ENCODE measurements at regions not wholly inside any gene's neighbourhood (a gene's known extent, or its start where the extent isn't known, plus 50 kb on each side); places are given as distances from the start of the nearest gene placed in this dataset.

- H3K4me3 ChIP-seq (ENCODE audit: control extremely low read depth in 1 of 5, extremely low read depth in 1 of 5, insufficient read depth in 1 of 5, low read depth in 2 of 5, low read length in 4 of 5): no peak overlapping the region
- no peak overlapping the region for H3K9ac ChIP-seq (ENCODE audit: low read length)
- peaks cover 0 to 2% (median 0%) of the 10 kb centered on the region in 3 donors for H3K9me3 ChIP-seq (ENCODE audit: control extremely low read depth in 1 of 3, control insufficient read depth in 2 of 3, insufficient read depth in 1 of 3, low read length in 2 of 3)
- no peak overlapping the region for H3K4me2 ChIP-seq (replicated peaks; ENCODE audit: low read depth, low read length, poor library complexity, severe bottlenecking)
- peaks cover 0 to 3% (median 0%) of the 10 kb centered on the region in 4 experiments for H3K27me3 ChIP-seq (replicated peaks in 1 of 4; ENCODE audit: control extremely low read depth in 1 of 4, control insufficient read depth in 3 of 4, insufficient read depth in 4 of 4, low read length in 3 of 4)
- Mint-ChIP-seq H3K4me1 (no peaks in the 10 kb centered on the region), H3K27ac (no peak overlapping the region), H3K4me3 (no peak overlapping the region), H3K9me3 (ENCODE audit: insufficient read depth) (no peaks in the 10 kb centered on the region), H3K27me3 (peaks cover 10% of the 10 kb centered on the region)
- H3K4me1 ChIP-seq (ENCODE audit: control insufficient read depth in 2 of 2, insufficient read depth in 2 of 2, low read length in 2 of 2): no peaks in the 10 kb centered on the region
- no peaks in the 10 kb centered on the region for H3K79me2 ChIP-seq (ENCODE audit: control insufficient read depth, insufficient read depth, low read length)
- TF ChIP-seq, protein P1, sequence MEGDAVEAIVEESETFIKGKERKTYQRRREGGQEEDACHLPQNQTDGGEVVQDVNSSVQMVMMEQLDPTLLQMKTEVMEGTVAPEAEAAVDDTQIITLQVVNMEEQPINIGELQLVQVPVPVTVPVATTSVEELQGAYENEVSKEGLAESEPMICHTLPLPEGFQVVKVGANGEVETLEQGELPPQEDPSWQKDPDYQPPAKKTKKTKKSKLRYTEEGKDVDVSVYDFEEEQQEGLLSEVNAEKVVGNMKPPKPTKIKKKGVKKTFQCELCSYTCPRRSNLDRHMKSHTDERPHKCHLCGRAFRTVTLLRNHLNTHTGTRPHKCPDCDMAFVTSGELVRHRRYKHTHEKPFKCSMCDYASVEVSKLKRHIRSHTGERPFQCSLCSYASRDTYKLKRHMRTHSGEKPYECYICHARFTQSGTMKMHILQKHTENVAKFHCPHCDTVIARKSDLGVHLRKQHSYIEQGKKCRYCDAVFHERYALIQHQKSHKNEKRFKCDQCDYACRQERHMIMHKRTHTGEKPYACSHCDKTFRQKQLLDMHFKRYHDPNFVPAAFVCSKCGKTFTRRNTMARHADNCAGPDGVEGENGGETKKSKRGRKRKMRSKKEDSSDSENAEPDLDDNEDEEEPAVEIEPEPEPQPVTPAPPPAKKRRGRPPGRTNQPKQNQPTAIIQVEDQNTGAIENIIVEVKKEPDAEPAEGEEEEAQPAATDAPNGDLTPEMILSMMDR (IDR thresholded peaks at IDR 0.05): no peak
- POLR2A ChIA-PET: no interaction called here
- H3K27ac ChIP-seq (ENCODE audit: low read length in 2 of 2): no peak overlapping the region
- H4K20me1 ChIP-seq (ENCODE audit: control insufficient read depth, insufficient read depth, low read length, poor library complexity, severe bottlenecking): no peaks in the 10 kb centered on the region
- 75% methylated on average over 2 of the region's 6 CpGs for WGBS (ENCODE audit: insufficient coverage)
- H2AFZ ChIP-seq (ENCODE audit: insufficient read depth, low read depth, low read length, poor library complexity, severe bottlenecking): no peak overlapping the region
- CTCF ChIA-PET: no interaction called here
- ATAC-seq (ENCODE audit: low read depth) (no peak), DNase-seq (no peak)
- intact Hi-C loops (cut with micrococcal nuclease): no loop called here
- H3K36me3 ChIP-seq (replicated peaks in 1 of 2; ENCODE audit: control extremely low read depth in 1 of 2, control insufficient read depth in 1 of 2, extremely low read depth in 1 of 2, insufficient read depth in 2 of 2, low read length in 1 of 2): no peaks in the 10 kb centered on the region
Observed at GRCh38 chr15:26038693-26039092, 175.6 kb upstream of the ATP10A start.

DNA sequence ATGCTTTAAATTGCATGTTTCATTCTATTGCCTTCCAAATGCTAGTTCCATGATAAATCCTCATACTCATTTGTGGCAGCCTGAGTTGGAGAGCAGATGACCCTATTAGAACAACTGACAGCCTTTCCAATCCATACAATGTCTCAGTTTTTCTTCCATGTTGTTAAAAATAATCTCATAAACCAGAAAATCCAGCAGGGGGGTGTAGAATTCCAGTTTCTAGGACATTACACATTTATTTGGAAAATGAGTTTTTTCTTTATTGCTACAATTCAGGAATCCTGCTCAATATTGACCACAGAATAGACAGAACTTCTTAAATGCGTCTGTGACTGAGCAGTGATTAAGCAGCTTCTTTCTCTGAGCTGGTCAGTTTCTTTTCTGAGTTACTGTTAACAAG, 174.2 kb upstream of the ATP10A start:
- H3K4me1 Mint-ChIP-seq: no peaks in the 10 kb centered on the region
- H3K4me2 ChIP-seq (replicated peaks; ENCODE audit: low read depth, low read length, poor library complexity, severe bottlenecking): no peak overlapping the region
- no peaks in the 10 kb centered on the region for H3K9me3 ChIP-seq (ENCODE audit: control extremely low read depth in 1 of 3, control insufficient read depth in 2 of 3, insufficient read depth in 1 of 3, low read length in 2 of 3)
- H3K9ac ChIP-seq (ENCODE audit: low read length): no peak overlapping the region
- H2AFZ ChIP-seq (ENCODE audit: insufficient read depth, low read depth, low read length, poor library complexity, severe bottlenecking): no peak overlapping the region
- no peak for ATAC-seq (ENCODE audit: low read depth)
- no peaks in the 10 kb centered on the region for H3K79me2 ChIP-seq (ENCODE audit: control insufficient read depth, insufficient read depth, low read length)
- no peak for DNase-seq
- CTCF ChIA-PET: no interaction called here
- H3K27me3 ChIP-seq (replicated peaks in 1 of 4; ENCODE audit: control extremely low read depth in 1 of 4, control insufficient read depth in 3 of 4, insufficient read depth in 4 of 4, low read length in 3 of 4): peaks cover 0 to 3% (median 0%) of the 10 kb centered on the region in 4 experiments
- H3K9me3 Mint-ChIP-seq (ENCODE audit: insufficient read depth): no peaks in the 10 kb centered on the region
- peaks cover 10% of the 10 kb centered on the region for H3K27me3 Mint-ChIP-seq
- no peak overlapping the region for H3K4me3 ChIP-seq (ENCODE audit: control extremely low read depth in 1 of 5, extremely low read depth in 1 of 5, insufficient read depth in 1 of 5, low read depth in 2 of 5, low read length in 4 of 5)
- no peak overlapping the region for H3K27ac ChIP-seq (ENCODE audit: low read length in 2 of 2)
- H3K36me3 ChIP-seq (replicated peaks in 1 of 2; ENCODE audit: control extremely low read depth in 1 of 2, control insufficient read depth in 1 of 2, extremely low read depth in 1 of 2, insufficient read depth in 2 of 2, low read length in 1 of 2): no peaks in the 10 kb centered on the region
- POLR2A ChIA-PET: no interaction called here
- TF ChIP-seq EZH2 (IDR thresholded peaks at IDR 0.05; ENCODE audit: borderline replicate concordance, insufficient read depth, low read depth, low read length, poor library complexity, severe bottlenecking): no peak
- TF ChIP-seq, protein P1 (IDR thresholded peaks at IDR 0.05): no peak
- H3K27ac Mint-ChIP-seq: no peak overlapping the region
- WGBS (ENCODE audit: insufficient coverage): no CpG with 5 or more reads among the region's 1 CpG
- no peak overlapping the region for H3K4me3 Mint-ChIP-seq
- no peaks in the 10 kb centered on the region for H3K4me1 ChIP-seq (ENCODE audit: control insufficient read depth in 2 of 2, insufficient read depth in 2 of 2, low read length in 2 of 2)
- no peaks in the 10 kb centered on the region for H4K20me1 ChIP-seq (ENCODE audit: control insufficient read depth, insufficient read depth, low read length, poor library complexity, severe bottlenecking)
- intact Hi-C loops (cut with micrococcal nuclease): no loop called here
